KOPT-K1 (cell line): ENCODE measurements at regions not wholly inside any gene's neighbourhood (a gene's known extent, or its start where the extent isn't known, plus 50 kb on each side); places are given as distances from the start of the nearest gene placed in this dataset.

Source experiments
- H3K27ac ChIP-seq: fragments of 200-600 bp; sonication (generic); 2 replicates; pipeline ENCODE4 v1.5.1; 2016; ENCODE audit warnings: antibody characterized with exemption, mild to moderate bottlenecking, low read depth, low read length; ENCODE audit not compliant: poor library complexity, severe bottlenecking
- H3K36me3 ChIP-seq: fragments of 200-600 bp; sonication (generic); 2 replicates; pipeline ENCODE4 v1.5.1; 2017; ENCODE audit warnings: antibody characterized with exemption, mild to moderate bottlenecking, low read length, moderate library complexity; ENCODE audit not compliant: insufficient read depth
- H3K9me3 ChIP-seq: fragments of 200-600 bp; sonication (generic); 2 replicates; pipeline ENCODE4 v1.5.1; 2017; ENCODE audit warnings: antibody characterized with exemption, low read length, mild to moderate bottlenecking; ENCODE audit not compliant: insufficient read depth, poor library complexity, severe bottlenecking

GRCh38 chr20:48070991-48071652 lies 285.8 kb upstream of the SULF2 start:
- H3K27ac ChIP-seq = no peak overlapping the region
- no peaks in the 10 kb centered on the region for H3K36me3 ChIP-seq
- H3K9me3 ChIP-seq = no peaks in the 10 kb centered on the region

GRCh38 chr20:48069596-48069995 lies 284.3 kb upstream of the SULF2 start:
- H3K27ac ChIP-seq = no peak overlapping the region
- H3K36me3 ChIP-seq = no peaks in the 10 kb centered on the region
- no peaks in the 10 kb centered on the region for H3K9me3 ChIP-seq

GRCh38 chr20:48066851-48067250 lies 281.6 kb upstream of the SULF2 start:
- Histone ChIP-seq H3K36me3 (no peaks in the 10 kb centered on the region), H3K9me3 (no peaks in the 10 kb centered on the region), H3K27ac (no peak overlapping the region)

- H3K27ac ChIP-seq = no peak overlapping the region
- H3K36me3 ChIP-seq = no peaks in the 10 kb centered on the region
- no peaks in the 10 kb centered on the region for H3K9me3 ChIP-seq
Measured at GRCh38 chr20:48066246-48066645, 281.0 kb upstream of the SULF2 start.

GRCh38 chr20:48065833-48066232 lies 280.6 kb upstream of the SULF2 start:
- no peaks in the 10 kb centered on the region for H3K9me3 ChIP-seq
- H3K27ac ChIP-seq = no peak overlapping the region
- H3K36me3 ChIP-seq = no peaks in the 10 kb centered on the region

- Histone ChIP-seq H3K9me3 (no peaks in the 10 kb centered on the region), H3K27ac (no peak overlapping the region), H3K36me3 (no peaks in the 10 kb centered on the region)
Measured at GRCh38 chr20:48064929-48065328, 279.6 kb upstream of the SULF2 start.

- no peaks in the 10 kb centered on the region for H3K36me3 ChIP-seq
- no peak overlapping the region for H3K27ac ChIP-seq
- peaks cover 6% of the 10 kb centered on the region for H3K9me3 ChIP-seq
Measured at GRCh38 chr20:48060841-48061720, 275.8 kb upstream of the SULF2 start.

- Histone ChIP-seq H3K36me3 (no peaks in the 10 kb centered on the region), H3K9me3 (peaks cover 6% of the 10 kb centered on the region), H3K27ac (no peak overlapping the region)
Measured at GRCh38 chr20:48058611-48059559, 273.6 kb upstream of the SULF2 start.

- Histone ChIP-seq H3K36me3 (no peaks in the 10 kb centered on the region), H3K27ac (no peak overlapping the region), H3K9me3 (peaks cover 6% of the 10 kb centered on the region)
Measured at GRCh38 chr20:48057739-48058138, 272.5 kb upstream of the SULF2 start.

GRCh38 chr20:48057251-48057650 lies 272.0 kb upstream of the SULF2 start:
- H3K36me3 ChIP-seq = no peaks in the 10 kb centered on the region
- H3K9me3 ChIP-seq = peaks cover 6% of the 10 kb centered on the region
- H3K27ac ChIP-seq = no peak overlapping the region

- no peaks in the 10 kb centered on the region for H3K36me3 ChIP-seq
- H3K9me3 ChIP-seq = peaks cover 6% of the 10 kb centered on the region
- H3K27ac ChIP-seq = no peak overlapping the region
Measured at GRCh38 chr20:48056218-48056617, 270.9 kb upstream of the SULF2 start.

GRCh38 chr20:48054051-48054450 lies 268.8 kb upstream of the SULF2 start:
- no peaks in the 10 kb centered on the region for H3K9me3 ChIP-seq
- no peak overlapping the region for H3K27ac ChIP-seq
- no peaks in the 10 kb centered on the region for H3K36me3 ChIP-seq

- Histone ChIP-seq H3K27ac (no peak overlapping the region), H3K9me3 (no peaks in the 10 kb centered on the region), H3K36me3 (no peaks in the 10 kb centered on the region)
Measured at GRCh38 chr20:48052475-48052835, 267.2 kb upstream of the SULF2 start.

- H3K9me3 ChIP-seq = no peaks in the 10 kb centered on the region
- no peak overlapping the region for H3K27ac ChIP-seq
- no peaks in the 10 kb centered on the region for H3K36me3 ChIP-seq
Measured at GRCh38 chr20:48051794-48052474, 266.7 kb upstream of the SULF2 start.
